ENCODE measurements at regions not wholly inside any gene's neighbourhood (a gene's known extent, or its start where the extent isn't known, plus 50 kb on each side); places are given as distances from the start of the nearest gene placed in this dataset.
"Not testable (repeated sequence)": the region's sequence is repeated elsewhere in the genome, so short reads cannot be mapped to it uniquely, and the experiment has no call there.

DNA sequence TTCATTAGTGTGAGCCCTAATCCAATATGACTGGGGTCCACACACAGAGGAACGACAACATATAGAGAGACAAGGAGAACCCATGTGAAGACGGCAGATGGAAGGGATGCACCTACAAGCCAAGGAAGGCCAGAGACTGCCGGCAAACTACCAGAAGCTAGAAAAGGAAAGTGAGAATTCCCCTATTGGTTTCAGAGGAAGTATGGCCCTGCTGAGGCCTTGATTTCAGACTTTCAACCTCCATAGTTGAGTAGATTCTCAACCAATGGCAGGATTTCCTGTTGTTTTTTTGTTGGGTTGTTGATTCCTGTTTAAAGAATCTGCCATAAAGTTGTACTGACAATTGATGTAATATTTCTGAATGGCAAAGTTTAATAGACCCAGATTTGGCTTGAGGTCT is 241.5 kb downstream of the SATB2 start:
- DNase-seq (ENCODE audit: low read depth), result no peak

DNA sequence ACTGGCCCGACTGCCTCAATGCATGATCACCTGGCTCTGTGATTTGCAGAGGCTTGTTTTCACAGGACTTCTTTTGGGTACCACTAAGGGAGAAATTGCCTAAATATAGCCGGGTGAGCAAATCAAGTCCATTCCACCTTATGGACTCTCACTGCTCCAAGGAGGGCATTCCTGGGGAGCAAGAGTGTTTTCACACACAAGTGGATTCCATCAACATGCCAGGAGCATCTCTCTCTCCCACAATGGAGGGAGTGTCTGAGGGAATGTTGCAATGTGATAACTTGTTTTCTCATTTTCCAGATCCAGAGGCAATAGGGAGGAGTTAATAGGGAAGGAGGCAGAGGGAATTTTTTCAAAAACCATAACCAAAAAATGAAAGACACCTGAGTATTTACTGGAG is 250.7 kb downstream of the SATB2 start:
- DNase-seq (ENCODE audit: low read depth), result no peak

DNA sequence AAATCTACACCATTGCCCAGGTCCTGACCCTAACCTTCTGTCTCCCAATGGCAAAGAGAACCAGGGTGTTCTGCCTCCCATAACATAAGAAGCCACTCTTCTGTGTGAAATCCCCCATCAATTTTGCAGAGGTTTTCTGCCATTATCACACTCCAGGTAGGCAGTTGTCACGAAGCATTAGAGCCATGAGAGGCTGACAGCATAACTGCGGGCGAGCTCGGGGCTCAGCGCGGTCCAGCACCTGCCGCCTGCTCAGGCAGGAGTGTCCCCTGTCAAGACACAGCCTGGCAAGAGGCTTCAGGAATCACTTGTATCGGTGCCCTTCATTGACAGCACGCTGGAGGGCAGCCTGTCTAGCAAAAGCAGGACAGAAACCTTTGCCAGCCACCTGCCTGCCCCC is 251.2 kb downstream of the SATB2 start:
- DNase-seq (ENCODE audit: low read depth), result no peak

DNA sequence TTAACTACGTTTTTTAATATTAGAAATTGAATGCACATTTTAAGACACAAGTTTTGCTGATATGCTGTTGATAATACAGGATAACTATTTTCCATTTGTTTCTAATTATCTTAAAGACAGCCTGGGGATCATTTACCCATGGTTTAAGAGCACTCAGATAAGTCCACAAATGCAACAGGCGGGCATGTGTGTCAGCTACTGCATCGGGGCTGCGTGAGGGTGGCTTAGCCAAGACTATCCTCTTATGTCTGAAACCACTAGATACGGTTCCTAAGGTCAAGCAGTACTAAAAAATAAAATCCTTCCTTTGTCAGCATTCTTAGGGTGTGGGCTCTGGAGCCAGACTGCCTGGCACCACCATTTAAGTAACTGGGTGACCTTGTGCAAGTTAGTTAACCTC is 254.8 kb downstream of the SATB2 start:
- no peak for DNase-seq (ENCODE audit: low read depth)

DNA sequence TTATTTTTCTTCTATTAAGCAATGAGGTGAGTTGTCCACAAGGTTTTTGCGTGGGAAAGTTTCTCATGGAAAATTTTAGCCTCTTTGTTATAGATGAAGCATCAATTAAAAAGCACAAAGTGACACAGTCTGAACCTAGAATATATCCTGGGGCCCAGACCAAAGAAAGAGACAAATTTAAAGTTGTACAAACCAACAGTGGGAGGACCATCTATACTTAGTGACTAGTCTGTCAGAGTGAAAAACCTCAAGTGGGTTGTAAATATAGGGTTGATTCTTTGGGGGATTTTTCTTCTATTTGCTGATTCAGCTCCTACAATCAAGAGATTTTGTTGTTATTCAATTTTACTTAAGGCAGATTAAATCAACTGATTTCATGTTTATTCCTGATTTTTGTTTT is 256.2 kb downstream of the SATB2 start:
- no peak for DNase-seq (ENCODE audit: low read depth)

DNA sequence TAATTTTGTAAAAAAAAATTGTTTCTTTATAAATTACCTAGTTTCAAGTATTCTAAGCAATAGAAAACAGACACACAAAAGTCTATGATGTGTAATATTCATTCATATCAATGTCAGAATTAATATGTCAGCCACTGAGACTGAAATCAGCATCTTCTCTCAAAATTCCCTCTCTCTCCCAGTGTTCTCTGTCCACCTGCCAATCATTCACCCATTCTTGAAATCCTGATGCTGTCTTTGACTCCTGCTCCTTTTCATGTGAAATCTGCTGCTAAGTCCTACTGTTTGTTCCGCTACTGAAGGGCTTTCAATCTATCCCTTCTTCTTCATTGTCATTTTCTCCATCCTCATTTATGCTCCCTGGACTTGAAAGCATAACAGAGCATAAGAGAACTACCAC is 257.9 kb downstream of the SATB2 start:
- DNase-seq (ENCODE audit: low read depth), result no peak

DNA sequence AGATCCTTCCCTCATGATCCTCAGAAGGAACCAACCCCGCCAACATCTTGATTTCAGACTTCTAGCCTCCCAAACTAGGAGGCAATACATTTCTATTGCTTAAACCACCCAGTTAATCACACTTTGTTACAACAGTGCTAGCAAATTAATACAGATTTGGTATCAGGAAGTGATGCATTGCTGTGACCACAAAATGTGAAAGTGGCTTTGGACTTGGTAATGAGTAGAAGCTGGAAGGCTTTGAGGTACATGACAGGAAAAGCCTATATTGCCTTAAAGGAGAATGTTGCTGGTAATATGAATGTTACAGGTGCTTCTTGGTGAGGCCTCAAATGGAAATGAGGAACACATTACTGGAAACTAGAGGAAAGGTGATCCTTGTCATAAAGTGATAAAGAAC is 260.3 kb downstream of the SATB2 start:
- no peak for DNase-seq (ENCODE audit: low read depth)

DNA sequence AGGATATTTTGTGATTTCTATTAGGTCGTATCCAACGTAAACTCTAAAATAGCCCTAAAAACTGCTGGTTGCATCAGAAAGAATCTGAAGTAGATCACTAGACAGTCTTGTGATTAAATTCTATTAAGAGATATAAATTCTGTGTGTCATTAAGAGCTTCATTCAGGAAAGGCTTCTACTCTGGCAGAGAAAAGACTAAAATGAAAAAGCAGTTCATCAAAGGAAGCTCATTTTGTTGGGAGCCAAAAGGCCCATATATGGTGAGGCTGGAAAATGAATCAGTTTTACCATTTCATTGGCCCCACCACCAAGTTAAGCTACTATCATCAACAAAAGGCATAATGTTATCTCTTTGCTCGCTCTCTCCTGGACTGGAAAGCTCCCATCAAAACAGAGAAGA is 261.1 kb downstream of the SATB2 start:
- no peak for DNase-seq (ENCODE audit: low read depth)

DNA sequence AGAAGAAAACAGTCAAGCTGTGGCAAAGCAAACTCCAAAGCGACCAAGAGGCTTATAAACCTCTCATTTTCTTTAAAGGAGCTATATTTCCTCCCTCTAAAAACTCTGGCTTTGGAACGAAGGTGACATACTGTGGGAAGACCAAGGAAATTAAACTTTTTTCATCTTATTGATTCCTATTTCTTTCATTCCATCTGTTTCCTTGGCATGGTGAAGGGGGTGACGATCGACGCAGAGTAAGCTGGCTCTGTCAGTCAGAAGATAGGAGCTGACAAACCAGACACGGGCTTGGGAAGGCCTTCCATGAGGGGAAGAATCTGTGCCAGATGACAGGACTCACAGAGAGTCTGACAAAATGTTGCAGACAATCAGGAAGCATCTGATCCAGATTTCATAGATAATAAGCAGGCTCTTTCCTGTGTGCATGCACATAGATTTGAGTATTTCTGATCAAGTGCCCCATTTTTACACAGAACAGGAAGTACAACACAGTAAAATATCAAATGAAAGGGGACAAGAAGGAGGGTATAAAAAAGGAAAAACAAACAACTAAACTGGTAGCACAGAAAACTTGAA is 261.7 kb downstream of the SATB2 start:
- no peak for DNase-seq (ENCODE audit: low read depth)

DNA sequence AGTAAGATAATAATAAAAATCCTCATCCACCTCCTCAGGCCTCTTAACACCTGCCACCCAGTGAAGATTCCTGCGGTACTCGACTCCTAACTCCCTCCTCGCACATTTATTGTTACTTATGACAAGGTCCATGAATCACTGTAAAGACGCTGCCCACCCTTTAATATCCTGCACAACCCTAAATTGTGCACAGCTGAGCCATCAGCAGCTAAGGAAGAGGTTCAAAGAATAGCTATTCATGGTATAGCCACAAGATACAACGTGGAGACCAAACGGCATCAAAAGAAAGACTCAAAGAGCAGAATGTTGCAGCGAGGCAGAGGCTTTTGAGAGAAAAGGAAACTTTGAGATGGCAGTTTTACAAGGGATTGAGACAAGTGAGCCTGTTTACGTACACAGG is 266.3 kb downstream of the SATB2 start:
- DNase-seq (ENCODE audit: low read depth), result no peak

DNA sequence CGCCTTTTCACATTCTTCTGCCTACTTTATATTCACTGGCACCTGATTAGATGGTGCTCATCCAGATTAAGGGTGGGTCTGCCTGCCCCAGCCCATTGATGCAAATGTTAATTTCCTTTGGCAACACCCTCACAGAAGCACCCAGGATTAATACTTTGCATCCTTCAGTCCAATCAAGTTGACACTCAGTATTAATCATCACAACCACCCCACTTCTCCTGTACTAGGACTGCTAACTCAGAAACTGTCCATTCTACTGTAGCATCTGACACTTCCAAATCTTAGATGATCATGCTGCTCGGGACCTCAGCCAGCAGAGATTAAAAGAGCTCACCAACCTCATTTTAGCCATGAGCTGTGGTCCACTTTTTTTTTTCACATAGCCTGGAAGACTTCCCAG is 268.5 kb downstream of the SATB2 start:
- DNase-seq (ENCODE audit: low read depth), result no peak

DNA sequence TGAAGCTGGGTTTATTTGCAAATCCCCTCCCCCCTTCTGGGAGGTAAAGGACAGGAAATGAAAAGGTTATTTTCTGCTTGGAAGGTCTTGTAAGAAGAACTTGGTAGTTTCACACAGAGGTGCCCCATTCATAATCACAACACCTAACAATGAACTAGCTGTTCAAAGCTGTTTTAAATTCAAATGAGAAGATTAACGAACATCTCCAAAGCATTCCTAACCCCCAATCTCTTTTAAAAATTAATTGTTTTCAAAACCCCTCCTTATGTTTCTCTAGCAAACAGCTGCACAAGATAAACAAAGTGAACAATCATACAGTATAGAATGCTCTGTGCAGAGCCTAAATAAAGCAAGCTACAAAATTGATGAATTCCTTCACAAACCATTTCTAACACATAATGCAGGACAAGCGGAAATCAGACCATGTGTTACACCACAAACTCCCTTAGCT is 271.4 kb downstream of the SATB2 start:
- DNase-seq (ENCODE audit: low read depth), result no peak

DNA sequence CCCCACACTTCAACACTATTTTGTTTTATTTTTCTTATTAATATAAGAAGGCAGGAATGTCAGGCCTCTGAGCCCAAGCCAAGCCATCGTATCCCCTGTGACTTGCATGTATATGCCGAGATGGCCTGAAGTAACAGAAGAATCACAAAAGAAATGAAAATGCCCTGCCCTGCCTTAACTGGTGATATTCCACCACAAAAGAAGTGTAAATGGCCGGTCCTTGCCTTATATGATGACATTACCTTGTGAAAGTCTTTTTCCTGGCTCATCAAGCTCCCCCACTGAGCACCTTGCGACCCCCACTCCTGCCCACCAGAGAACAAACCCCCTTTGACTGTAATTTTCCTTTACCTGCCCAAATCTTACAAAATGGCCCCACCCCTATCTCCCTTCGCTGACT is 272.6 kb downstream of the SATB2 start:
- not testable (repeated sequence) for DNase-seq (ENCODE audit: low read depth)

DNA sequence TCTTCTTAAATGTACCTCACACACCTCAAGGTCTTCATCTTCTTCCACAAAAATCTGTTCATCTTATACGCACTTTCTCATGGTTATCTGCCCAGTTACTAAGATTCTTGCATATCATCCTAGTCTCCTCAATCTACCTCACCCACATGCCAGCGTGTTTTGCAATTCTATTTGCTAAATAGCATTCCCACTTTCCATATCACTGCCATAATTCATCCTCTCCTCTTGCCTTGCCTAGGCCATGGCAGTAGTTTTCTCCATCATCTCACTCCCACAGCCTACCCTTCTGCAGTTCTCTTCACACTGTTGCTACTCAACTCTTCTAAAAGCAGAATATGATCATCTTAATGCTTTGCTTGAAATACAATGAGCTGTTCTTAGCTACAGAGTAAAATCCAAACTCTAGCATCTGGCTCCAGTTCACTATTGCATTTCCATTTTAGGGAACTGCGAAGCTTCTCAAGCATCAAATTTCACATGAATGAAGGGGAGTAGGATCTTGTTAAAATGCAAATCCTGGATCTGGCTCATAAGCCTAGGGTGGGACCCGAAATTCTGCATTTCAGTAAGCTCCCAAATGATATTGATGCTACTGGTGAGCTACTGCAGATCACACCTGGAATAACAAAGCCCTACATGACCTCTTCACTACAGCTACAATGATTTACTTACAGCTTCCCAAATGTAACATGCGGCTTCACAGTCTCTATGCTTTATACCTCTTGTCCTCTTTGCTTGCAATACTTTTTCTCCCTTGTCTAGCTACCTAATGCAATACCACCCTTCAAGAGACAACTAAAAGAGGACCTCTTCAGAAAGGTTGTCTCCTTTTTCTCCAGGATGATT is 293.9 kb downstream of the SATB2 start:
- DNase-seq (ENCODE audit: low read depth), result no peak

DNA sequence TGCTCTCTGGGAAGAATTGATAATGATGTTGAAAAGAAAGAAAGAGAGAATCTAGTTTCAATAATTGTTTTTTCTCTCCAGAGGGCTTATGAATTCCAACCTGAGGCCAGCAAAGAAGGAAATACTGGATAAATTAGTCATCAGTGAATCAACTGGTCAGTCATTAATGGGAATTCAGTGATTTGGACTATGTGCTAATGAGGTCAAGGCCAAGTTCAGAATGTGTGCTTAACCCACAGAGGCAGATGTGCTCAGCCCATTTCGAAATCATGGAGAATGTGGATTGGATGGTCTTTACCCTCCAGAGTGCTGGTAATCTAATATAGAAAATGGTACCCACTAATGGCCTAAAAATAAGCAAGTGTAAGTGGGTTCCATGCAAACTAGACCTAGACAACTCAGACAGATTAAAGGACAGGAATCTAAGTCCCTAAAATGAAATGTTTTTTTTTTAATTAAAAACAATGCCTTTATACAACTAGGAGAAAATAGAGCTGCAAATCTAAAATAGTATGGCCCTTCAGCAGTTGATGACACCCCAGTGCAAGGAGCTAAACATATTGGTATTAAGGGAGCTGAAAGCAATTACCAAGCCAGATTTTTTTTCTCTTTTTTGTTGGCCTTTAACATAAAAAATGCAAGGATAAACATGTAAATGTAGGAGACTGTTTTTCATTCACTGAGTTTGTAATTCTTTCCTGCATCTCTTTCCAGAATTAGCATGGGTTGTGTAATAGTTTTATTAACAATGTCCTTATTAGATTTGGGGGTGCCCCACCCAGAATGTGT is 296.9 kb downstream of the SATB2 start:
- DNase-seq (ENCODE audit: low read depth), result no peak

DNA sequence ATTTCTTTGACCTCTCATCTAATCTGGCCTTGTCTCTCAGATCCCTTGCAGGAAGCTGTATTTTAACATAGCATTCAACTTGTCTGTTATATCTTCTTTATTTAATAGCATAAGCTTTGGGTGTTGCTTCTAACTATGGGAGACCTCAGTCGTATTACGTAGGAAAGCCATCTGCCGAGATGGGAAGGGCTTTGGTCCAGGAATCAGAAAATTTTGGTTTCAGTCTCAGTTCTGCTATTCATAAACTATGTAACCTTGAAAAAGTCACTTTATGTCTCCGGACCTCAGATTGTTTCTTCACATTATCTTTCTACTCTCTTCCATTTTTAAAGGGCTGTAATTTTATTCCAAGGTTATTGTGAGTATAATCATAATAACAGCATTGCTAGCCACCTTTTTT is 297.7 kb downstream of the SATB2 start:
- no peak for DNase-seq (ENCODE audit: low read depth)

DNA sequence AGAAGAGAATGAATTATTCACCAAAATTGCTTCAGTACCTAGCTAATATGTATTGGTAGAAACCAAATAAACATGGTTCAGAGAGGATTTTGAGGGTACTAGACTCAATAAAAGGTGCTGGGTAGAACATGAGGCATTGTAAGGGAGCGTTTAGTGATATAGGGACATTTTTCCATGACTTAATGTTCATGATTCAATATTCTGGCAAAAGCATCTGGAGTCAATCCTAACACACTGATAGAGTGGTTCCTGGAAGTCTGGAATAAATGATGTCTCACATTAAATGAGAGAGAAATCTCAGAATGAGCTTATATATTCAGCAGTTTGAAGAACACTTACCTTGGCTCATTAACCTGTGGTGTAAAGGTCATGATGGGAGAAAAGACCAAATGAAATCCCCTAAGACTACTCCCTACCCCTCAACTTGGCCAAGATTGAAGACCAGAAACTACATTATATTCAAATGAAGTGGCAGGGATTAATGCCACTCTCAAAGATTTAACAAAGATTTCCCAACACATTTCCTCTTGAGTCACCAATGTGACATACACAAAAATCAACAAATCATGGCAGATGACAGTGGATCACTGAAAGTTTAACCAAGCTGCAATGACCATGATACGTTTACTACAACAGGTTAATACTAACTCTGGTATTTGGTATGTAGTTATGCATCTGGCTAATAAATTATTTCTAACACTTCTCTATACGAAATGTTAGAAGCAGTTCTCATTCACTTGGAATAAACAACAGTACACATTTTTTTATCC is 309.5 kb downstream of the SATB2 start:
- DNase-seq (ENCODE audit: low read depth), result no peak

DNA sequence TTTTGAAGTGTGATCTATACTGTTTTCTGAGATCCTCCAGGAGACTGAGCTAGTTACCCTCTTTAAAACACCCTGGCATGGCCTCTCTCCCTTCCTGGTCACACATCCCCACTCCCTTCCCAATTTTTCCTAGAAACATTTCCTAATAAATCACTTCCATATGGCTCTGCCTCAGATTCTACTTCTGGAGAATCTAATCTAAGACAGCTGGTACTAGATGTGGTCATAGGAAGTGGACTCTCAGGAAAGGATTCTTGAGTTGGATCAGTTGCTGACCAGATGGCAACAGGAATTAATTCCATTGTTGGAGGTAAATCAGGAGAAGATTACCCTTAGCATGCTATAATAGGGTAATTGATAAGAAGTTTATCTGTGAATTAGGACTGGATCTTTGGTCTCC is 310.5 kb downstream of the SATB2 start:
- DNase-seq (ENCODE audit: low read depth), result no peak

DNA sequence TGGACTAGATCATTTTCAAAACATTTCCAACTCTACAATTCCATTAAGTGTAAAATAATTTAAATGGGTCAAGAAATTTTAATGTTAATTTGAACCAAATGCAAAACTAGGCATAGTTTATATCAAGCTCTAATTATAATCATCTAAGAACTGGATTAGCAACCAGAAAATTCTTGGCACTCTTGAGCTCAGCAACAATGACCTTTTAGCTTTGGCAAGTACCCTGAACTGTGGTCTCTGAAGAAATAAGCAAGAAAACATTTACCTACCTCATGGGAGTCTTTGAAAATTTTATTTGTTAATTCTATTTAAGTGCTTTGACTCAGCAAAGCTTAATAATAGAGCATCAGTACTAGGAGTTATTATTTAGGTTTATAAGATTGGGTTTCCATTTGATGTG is 313.2 kb downstream of the SATB2 start:
- DNase-seq (ENCODE audit: low read depth), result no peak

DNA sequence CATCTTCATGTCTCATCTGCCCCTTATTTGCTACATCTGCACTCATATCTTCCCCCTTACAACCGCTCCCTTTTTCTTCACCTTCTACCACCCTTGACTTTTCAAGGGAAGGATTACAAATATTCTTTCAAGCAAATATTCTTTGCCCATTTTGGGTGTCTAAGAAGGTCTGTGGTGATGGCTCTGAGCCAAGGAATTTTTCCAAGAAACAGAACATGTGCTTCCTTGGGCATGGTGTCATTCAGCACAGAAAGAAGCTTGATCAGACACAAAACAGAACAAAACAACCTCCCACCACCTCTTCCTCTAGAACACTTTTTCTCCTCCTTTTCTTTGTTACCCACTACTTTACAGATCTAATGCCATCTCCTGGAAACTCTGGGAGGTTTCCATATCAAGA is 313.7 kb downstream of the SATB2 start:
- no peak for DNase-seq (ENCODE audit: low read depth)

DNA sequence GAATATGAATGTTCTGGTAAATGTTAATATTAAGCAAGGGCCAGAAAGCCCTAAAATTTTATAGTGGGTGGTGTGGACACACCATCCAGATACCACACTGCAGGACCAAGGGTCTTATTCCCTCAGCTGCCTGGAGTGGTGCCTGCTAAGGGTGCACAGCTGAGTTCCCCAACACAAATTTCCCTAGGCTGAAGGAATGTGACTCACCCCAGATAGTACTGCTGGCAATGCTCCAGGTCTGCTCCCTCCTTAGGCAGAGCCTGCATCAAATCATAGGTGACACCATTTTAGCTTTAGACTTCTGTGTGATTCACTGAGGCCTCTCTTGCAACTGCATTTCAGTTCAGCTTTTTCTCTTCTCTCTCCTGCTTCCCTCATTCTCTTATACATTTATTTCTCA is 321.1 kb downstream of the SATB2 start:
- DNase-seq (ENCODE audit: low read depth), result no peak

DNA sequence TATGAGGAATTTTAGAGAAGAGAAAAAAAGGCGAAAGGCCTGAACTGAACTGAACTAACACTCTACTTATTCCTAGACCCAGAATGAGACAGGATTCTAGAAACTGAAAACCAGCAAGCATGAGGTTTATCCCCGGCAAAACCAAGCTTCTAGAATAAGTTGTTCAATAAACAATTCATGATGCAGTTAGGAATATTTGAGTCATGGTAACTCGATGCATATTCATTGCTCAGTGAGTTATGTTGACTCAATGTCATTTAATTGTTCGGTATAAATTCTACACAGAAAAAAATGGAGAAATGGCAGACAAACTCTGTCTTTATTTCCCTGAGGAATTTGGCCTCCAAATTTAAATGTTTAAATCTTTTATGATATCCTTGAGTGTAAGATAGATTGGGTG is 321.5 kb downstream of the SATB2 start:
- no peak for DNase-seq (ENCODE audit: low read depth)

Data from T follicular helper cell (primary cell).